ENCODE measurements at regions not wholly inside any gene's neighbourhood (a gene's known extent, or its start where the extent isn't known, plus 50 kb on each side); places are given as distances from the start of the nearest gene placed in this dataset.

DNA sequence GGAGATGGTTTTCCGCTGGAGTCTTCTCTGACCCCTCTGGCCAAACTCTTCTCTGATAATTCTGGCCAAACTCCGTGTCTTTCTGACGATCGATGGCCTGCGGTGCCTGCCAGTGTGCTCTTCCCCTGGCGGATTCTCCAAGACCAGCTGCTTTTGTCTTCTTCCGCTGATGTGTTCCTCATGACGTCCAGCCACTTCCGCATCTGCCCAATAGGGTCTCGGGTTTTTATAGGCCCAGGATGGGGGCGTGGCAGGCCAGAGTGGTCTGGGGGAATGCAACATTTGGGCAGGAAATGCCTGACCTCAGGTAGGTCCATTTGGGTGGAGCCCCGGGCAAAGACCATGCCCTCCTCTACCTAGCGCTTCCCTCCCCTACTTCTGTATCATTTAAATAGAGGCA is 1542.1 kb downstream of the STIM2 start:
- TF ChIP-seq POLR2A (IDR thresholded peaks at IDR 0.05; ENCODE audit: low read length): no peak
- no peak for TF ChIP-seq GATA1 (IDR thresholded peaks at IDR 0.05; ENCODE audit: low read depth, low read length)
